Activated T-cell treated with anti-CD3 and anti-CD28 coated beads, Interleukin-2, amount 50 U/mL, for 72 hours (primary cell): ENCODE measurements at regions not wholly inside any gene's neighbourhood (a gene's known extent, or its start where the extent isn't known, plus 50 kb on each side); places are given as distances from the start of the nearest gene placed in this dataset.
"Not testable (repeated sequence)": the region's sequence is repeated elsewhere in the genome, so short reads cannot be mapped to it uniquely, and the experiment has no call there.

ENCODE experiments used
- ATAC-seq, 2 donors: fragments of 150-1000 bp; cut with Tn5 transposase; replicated peaks in 1 of 2; 2 replicates each; pipeline ENCODE4 v1.10.0; 2021; ENCODE audit warnings: moderate library complexity in 2 of 2, mild to moderate bottlenecking in 1 of 2
- DNase-seq, 2 donors: peaks; one replicate each; pipeline ENCODE4 v3.0.0; 2021 to 2022; ENCODE audit warnings: mixed read lengths in 1 of 2
- H3K27ac Mint-ChIP-seq: one replicate; pipeline ENCODE4 v1.8.0; 2022; ENCODE audit warnings: mild to moderate bottlenecking, moderate library complexity, mixed read lengths
- H3K27me3 Mint-ChIP-seq: one replicate; pipeline ENCODE4 v1.8.0; 2022; ENCODE audit warnings: low read depth, mixed read lengths
- H3K36me3 Mint-ChIP-seq, 2 donors: one replicate each; pipeline ENCODE4 v1.8.0; 2022; ENCODE audit warnings: mixed read lengths in 2 of 2, mild to moderate bottlenecking in 1 of 2; ENCODE audit not compliant: insufficient read depth in 2 of 2
- H3K4me1 Mint-ChIP-seq: one replicate; pipeline ENCODE4 v1.8.0; 2022; ENCODE audit warnings: low read depth, mixed read lengths
- H3K4me3 Mint-ChIP-seq, 2 donors: one replicate each; pipeline ENCODE4 v1.8.0; 2022; ENCODE audit warnings: mild to moderate bottlenecking in 2 of 2, mixed read lengths in 2 of 2, moderate library complexity in 2 of 2
- H3K9me3 Mint-ChIP-seq, 2 donors: one replicate each; pipeline ENCODE4 v1.8.0; 2022; ENCODE audit warnings: mixed read lengths in 2 of 2

DNA sequence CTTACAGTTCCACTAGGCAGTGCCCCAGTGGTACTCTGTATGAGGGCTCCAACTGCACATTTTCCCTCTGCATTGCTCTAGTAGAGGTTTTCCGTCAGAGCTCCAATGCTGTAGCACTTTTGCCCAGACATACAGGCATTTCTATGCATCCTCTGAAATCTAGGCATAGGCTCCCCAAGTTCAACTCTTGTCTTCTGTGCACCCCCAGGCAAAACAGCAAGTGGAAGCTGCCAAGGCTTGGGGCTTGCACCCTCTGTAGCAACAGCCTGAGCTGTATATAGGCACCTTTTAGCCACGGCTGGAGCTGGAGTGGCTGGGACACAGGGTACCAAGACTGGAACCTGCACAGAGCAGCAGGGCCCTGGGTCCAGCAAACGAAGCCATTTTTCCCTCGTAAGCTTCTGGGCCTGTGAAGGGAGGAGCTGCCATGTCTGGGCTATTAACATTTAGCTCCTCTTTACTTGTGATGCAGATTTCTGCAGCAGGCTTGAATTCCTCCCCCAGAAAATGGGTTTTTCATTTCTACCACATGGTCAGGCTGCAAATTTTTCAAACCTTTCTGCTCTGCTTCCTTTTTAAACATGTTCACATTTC, 596.2 kb upstream of the ADGRB3 start:
- ATAC-seq (no peak), DNase-seq (no peak)
- H3K4me3 Mint-ChIP-seq, result no peak overlapping the region
- no peaks in the 10 kb centered on the region for H3K27me3 Mint-ChIP-seq
- H3K27ac Mint-ChIP-seq, result no peak overlapping the region
- H3K4me1 Mint-ChIP-seq, result no peaks in the 10 kb centered on the region
- H3K9me3 Mint-ChIP-seq, result peaks cover 2 to 3% of the 10 kb centered on the region in 2 donors
- no peaks in the 10 kb centered on the region for H3K36me3 Mint-ChIP-seq

- Mint-ChIP-seq H3K9me3 (peaks cover 0 to 5% of the 10 kb centered on the region in 2 donors), H3K36me3 (no peaks in the 10 kb centered on the region), H3K4me1 (no peaks in the 10 kb centered on the region), H3K4me3 (no peak overlapping the region), H3K27me3 (no peaks in the 10 kb centered on the region), H3K27ac (no peak overlapping the region)
- ATAC-seq (no peak), DNase-seq (no peak)
These were observed 602.9 kb upstream of the ADGRB3 start for GRCh38 chr6:68032217-68032616.

- no peak overlapping the region for H3K27ac Mint-ChIP-seq
- H3K36me3 Mint-ChIP-seq, result no peaks in the 10 kb centered on the region
- DNase-seq, result no peak
- no peak for ATAC-seq
- H3K4me3 Mint-ChIP-seq, result no peak overlapping the region
- peaks cover 0 to 5% of the 10 kb centered on the region in 2 donors for H3K9me3 Mint-ChIP-seq
- H3K27me3 Mint-ChIP-seq, result no peaks in the 10 kb centered on the region
- H3K4me1 Mint-ChIP-seq, result no peaks in the 10 kb centered on the region
These were observed 604.0 kb upstream of the ADGRB3 start for GRCh38 chr6:68031054-68031453.

DNA sequence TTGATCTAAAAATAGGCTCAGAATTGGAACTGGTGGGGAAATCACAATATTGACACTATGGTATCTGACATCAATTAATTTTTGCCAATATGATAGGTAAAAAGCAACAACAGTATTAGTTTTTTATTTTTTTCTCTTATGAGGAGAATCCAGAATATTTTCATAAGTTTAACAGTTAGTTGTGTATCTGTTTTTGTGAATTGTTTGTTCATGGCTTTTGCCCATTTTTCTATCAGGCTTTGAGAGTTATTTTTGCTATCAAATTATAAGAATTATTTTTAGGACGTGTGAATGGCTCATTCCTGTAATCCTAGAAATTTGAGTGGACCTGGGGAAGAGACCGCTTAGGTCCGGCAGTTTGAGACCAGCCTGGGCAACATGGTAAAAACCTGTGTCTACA, 608.6 kb upstream of the ADGRB3 start:
- DNase-seq, result no peak
- H3K4me1 Mint-ChIP-seq, result no peaks in the 10 kb centered on the region
- no peak overlapping the region for H3K27ac Mint-ChIP-seq
- H3K36me3 Mint-ChIP-seq, result no peaks in the 10 kb centered on the region
- ATAC-seq, result no peak
- peaks cover 1 to 5% of the 10 kb centered on the region in 2 donors for H3K9me3 Mint-ChIP-seq
- no peaks in the 10 kb centered on the region for H3K27me3 Mint-ChIP-seq
- H3K4me3 Mint-ChIP-seq, result no peak overlapping the region

- Mint-ChIP-seq H3K27ac (no peak overlapping the region), H3K4me3 (no peak overlapping the region), H3K9me3 (peaks cover 1 to 5% of the 10 kb centered on the region in 2 donors), H3K36me3 (no peaks in the 10 kb centered on the region), H3K4me1 (no peaks in the 10 kb centered on the region), H3K27me3 (no peaks in the 10 kb centered on the region)
- ATAC-seq, result no peak
- DNase-seq, result no peak
These were observed 609.3 kb upstream of the ADGRB3 start for GRCh38 chr6:68025764-68026163.

DNA sequence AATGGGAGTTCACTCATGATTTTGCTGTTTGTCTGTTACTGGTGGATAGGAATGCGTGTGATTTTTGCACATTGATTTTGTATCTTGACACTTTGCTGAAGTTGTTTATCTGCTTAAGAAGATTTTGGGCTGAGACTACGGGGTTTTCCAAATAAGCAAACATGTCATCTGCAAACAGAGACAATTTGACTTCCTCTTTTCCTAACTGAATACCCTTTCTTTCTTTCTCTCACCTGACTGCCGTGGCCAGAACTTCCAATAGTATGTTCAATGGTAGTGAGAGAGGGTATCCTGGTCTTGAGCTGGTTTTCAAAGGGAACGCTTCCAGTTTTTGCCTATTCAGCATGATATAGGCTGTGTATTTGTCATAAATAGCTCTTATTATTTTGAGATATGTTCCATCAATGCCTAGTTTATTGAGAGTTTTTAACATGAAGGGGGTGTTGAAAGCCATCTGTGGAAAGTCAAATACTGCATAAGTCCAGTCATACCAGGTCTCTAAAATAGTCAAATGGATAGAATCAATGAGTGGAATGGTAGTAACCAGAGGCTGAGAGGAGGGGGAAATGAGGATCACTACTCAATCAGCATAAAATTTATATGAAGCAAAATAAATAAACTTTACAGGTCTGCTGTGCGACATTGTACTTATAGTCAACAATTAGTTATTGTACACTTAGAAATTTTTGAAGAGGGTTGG, 610.4 kb upstream of the ADGRB3 start:
- no peaks in the 10 kb centered on the region for H3K27me3 Mint-ChIP-seq
- no peaks in the 10 kb centered on the region for H3K4me1 Mint-ChIP-seq
- H3K36me3 Mint-ChIP-seq, result no peaks in the 10 kb centered on the region
- H3K9me3 Mint-ChIP-seq, result peaks cover 1 to 5% of the 10 kb centered on the region in 2 donors
- no peak overlapping the region for H3K27ac Mint-ChIP-seq
- no peak overlapping the region for H3K4me3 Mint-ChIP-seq
- DNase-seq (no peak), ATAC-seq (no peak)

- H3K27ac Mint-ChIP-seq, H3K4me3 Mint-ChIP-seq, H3K36me3 Mint-ChIP-seq, H3K9me3 Mint-ChIP-seq, H3K4me1 Mint-ChIP-seq, DNase-seq, ATAC-seq, H3K27me3 Mint-ChIP-seq: not testable (repeated sequence)
These were observed 612.1 kb upstream of the ADGRB3 start for GRCh38 chr6:68022968-68023367.

DNA sequence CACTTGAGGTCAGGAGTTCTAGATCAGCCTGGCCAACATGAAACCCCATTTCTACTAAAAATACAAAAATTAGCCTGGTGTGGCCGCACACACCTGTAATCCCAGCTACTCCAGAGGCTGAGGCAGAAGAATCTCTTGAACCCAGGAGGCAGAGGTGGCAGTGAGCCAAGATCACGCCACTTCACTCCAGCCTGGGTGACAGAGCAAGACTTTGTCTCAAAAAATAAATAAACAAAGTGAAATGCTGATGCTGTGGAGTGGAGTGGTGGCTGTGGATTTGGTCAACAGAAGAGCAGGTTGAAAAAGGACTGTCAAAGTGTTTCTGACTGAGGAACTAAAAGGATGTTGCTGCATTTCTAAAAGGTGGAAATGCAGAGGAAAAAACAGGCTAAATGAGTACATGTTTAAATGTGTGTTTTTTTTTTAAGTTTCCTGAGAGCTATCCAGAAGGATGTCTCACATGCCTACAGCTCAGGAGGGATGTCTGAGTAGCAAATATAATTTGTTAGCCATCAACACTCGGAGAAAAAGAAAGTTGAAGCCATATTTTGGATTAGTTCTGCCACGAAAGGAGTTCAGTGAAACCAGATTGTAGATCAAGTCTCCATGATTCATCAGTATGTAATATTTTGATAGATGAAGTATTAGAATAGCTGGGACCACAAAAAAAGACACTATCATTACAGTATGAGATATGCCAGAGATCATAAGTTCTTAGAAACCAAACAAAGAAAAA, 621.1 kb upstream of the ADGRB3 start:
- no peak for ATAC-seq

DNA sequence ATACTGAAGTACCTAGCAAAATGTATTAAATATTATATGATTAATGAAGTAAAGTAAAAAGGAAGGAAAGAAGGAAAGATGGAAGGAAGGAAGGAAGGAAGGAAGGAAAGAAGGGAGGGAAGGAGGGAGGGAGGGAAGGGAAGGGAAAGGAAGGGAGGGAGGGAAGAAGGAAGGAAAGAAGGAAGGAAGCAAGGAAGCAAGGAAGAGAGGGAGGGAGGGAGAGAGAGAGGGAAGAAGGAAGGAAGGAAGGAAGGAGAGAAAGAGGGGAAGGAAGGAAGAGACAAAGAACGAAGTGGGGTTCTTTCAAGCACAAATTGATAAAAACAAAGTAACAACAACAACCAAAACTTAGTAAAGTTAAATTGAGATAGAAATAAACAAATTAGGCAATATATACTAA, 622.3 kb upstream of the ADGRB3 start:
- Mint-ChIP-seq H3K36me3 (no peaks in the 10 kb centered on the region), H3K27me3 (no peaks in the 10 kb centered on the region), H3K9me3 (peaks cover 8 to 14% of the 10 kb centered on the region in 2 donors), H3K27ac (no peak overlapping the region), H3K4me3 (no peak overlapping the region), H3K4me1 (no peaks in the 10 kb centered on the region)
- ATAC-seq (no peak), DNase-seq (no peak)

More for the DNA sequence above, 621.1 kb upstream of the ADGRB3 start:
- no peak overlapping the region for H3K27ac Mint-ChIP-seq
- DNase-seq, result no peak
- no peak overlapping the region for H3K4me3 Mint-ChIP-seq
- no peaks in the 10 kb centered on the region for H3K36me3 Mint-ChIP-seq
- H3K4me1 Mint-ChIP-seq, result no peaks in the 10 kb centered on the region
- peaks cover 10 to 14% of the 10 kb centered on the region in 2 donors for H3K9me3 Mint-ChIP-seq
- H3K27me3 Mint-ChIP-seq, result no peaks in the 10 kb centered on the region

DNA sequence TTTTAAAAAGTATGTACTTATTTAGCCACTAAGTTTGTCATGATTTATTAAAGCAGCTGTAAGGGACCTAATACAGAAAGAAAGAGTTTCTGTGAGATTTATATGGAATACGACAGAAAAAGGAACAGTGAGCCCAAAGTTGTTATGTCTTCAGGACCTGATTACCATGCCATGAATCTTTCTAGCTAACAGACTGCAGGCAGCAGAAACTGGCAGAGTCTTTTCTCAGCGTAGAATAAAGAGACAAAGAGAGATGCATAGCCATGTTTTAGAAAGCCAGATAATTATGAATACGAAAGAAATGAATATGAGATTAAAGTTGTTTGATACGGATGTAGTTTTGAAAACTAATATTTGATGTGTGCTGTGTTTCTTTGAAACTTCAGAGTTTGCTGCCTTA, 624.1 kb upstream of the ADGRB3 start:
- Mint-ChIP-seq H3K27me3 (no peaks in the 10 kb centered on the region), H3K4me3 (no peak overlapping the region), H3K36me3 (no peaks in the 10 kb centered on the region), H3K4me1 (no peaks in the 10 kb centered on the region), H3K27ac (no peak overlapping the region), H3K9me3 (peaks cover 8 to 17% of the 10 kb centered on the region in 2 donors)
- no peak for ATAC-seq
- no peak for DNase-seq

GRCh38 chr6:68008445-68008844, 626.6 kb upstream of the ADGRB3 start:
- Mint-ChIP-seq H3K27me3 (no peaks in the 10 kb centered on the region), H3K36me3 (no peaks in the 10 kb centered on the region), H3K4me1 (no peaks in the 10 kb centered on the region), H3K27ac (no peak overlapping the region), H3K9me3 (peaks cover 7 to 16% of the 10 kb centered on the region in 2 donors), H3K4me3 (no peak overlapping the region)
- DNase-seq (no peak), ATAC-seq (no peak)

GRCh38 chr6:68007717-68008116, 627.4 kb upstream of the ADGRB3 start:
- no peaks in the 10 kb centered on the region for H3K27me3 Mint-ChIP-seq
- no peaks in the 10 kb centered on the region for H3K36me3 Mint-ChIP-seq
- no peak for ATAC-seq
- H3K4me3 Mint-ChIP-seq, result no peak overlapping the region
- H3K27ac Mint-ChIP-seq, result no peak overlapping the region
- H3K9me3 Mint-ChIP-seq, result peaks cover 5 to 16% of the 10 kb centered on the region in 2 donors
- no peaks in the 10 kb centered on the region for H3K4me1 Mint-ChIP-seq
- DNase-seq, result no peak

DNA sequence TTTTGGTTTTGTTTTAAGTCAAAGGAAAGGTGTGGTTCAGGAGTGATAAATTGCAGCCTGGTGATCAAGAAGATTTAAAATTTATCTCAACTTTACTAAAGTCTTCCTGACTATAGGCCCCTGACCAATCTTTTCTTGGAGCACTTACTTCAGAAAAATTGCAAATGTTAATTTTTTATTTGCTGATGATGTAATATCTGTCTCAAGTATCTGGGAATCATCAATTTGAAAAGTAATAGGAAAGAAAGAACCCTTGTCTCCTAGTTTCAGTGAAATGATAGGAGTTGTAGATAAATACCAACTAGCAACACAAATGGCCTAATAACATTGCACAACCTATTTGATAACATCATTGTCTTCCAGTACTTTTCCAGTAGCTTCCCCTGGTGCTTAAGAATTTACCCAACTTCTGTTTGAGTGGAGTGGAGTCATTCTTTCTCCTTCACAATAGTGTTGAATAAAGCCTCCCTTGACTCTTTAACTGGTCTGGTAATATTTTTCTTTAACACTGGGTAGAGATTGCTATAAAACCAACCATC, 648.3 kb upstream of the ADGRB3 start:
- ATAC-seq, result no peak
- no peak for DNase-seq
- no peak overlapping the region for H3K27ac Mint-ChIP-seq
- no peaks in the 10 kb centered on the region for H3K27me3 Mint-ChIP-seq
- peaks cover 0 to 6% of the 10 kb centered on the region in 2 donors for H3K9me3 Mint-ChIP-seq
- no peaks in the 10 kb centered on the region for H3K4me1 Mint-ChIP-seq
- H3K4me3 Mint-ChIP-seq, result no peak overlapping the region
- no peaks in the 10 kb centered on the region for H3K36me3 Mint-ChIP-seq
